ENCODE measurements at regions not wholly inside any gene's neighbourhood (a gene's known extent, or its start where the extent isn't known, plus 50 kb on each side); places are given as distances from the start of the nearest gene placed in this dataset.

DNA sequence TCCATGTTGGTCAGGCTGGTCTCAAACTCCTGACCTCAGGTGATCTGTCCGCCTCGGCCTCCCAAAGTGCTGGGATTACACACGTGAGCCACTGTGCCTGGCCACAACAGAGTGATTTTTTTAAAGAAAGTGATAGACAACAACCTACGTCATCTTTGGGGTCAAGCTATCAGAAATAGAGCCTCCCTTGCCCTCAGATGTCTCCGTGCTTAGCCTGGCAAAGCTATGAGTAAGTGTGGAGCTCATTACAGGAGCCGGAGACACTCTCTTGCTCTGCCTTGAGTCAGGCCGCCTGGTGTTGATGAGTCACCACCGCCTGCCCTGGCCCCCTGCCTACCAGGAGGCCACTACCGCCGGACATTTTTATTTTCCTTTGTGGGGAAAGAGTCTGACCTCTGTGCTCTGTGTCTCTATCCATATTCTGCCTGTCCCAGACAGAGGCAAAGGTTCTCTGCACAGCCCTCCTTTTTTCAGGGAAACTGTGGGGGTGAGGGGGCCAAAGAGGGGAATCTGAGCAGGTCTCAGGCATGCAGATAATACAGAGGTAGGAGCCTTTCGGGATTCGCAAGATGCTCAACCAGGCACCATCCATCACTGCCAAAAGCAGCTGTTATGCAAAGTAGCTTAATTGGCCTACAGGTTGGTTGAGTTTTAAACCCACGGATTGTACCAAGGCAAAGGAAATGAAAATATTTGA, 123.7 kb upstream of the CPEB4 start:
- peak; percentile 94 for DNase-seq (ENCODE audit: low spot score)

DNA sequence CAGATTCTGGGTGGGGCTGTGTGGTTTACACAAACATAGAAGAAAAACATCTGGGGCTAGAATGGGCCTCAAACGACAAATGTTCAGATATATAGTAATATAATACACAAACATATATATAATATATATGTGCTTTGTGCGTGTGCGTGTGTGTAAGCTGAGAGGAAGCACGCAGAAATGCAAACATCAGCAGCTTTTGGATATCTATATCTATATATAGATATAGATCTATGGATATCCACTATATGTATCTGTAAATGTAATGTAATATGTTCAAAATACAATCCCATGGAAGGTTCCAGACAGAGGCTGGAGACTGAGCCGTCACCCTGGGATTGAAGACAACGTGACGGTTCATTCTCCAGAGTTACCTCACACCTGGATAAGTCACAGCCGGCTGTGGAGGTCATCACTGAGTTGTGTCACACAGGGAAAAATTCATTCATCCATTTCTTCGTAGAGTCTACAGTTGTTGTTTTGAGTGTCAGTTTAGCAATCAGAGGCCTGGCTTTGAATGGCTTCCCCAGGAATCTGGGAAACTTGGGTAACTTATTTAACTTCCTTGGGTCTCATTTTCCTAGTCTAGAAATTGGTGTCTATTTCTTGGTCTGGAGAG, 123.0 kb upstream of the CPEB4 start:
- DNase-seq (ENCODE audit: low spot score): no peak

DNA sequence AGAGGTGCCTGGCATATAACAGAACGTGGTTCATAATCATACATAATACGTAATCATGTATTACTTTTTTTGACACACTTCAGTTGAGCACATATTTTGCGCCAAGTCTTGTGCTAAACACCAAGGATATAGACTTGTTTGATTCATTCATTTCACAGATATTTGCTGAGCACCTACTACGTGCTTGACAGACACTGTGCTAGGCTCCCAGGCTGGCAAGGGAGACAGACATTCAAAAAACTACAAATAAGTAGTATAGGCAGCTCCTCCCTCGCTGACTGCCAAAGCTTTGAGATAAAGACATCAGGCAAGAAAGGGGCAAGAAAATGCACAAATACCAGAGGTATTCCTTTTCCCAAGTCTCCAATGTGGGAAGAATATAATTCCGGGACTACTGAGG, 122.5 kb upstream of the CPEB4 start:
- DNase-seq (ENCODE audit: low spot score): no peak

DNA sequence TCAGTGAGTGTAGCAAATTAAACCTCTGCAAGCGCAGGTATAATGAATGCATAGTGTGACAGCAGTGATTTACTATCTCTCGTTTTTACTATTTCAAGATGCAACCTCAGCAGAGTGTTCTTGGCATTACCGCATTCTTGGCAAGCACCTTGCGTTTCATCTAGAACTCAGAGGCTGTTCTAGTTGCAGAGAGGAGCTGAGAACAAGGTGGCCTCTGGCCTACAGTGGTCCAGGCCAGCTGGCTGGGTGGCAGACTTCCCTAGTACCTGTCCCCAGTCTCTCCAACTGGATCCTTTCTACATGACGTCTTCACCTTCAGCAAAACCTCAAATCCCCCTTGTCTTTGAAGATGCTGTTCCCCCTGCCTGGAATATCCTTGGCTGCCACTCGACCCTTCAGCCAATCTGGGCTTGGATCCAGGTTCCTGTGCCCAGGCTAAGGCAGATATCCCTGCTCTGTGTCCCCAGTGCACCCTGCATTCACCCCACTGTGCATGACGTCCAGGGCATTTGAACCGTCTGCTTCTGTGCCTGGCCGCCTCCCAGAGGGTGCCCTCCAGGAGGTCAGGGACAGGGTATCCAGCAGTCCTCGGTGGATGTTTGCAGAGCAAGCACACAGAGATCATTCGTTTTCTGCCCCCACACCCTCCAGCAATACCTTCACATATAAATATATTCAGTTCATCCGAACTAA, 120.4 kb upstream of the CPEB4 start:
- no peak for DNase-seq (ENCODE audit: low spot score)

DNA sequence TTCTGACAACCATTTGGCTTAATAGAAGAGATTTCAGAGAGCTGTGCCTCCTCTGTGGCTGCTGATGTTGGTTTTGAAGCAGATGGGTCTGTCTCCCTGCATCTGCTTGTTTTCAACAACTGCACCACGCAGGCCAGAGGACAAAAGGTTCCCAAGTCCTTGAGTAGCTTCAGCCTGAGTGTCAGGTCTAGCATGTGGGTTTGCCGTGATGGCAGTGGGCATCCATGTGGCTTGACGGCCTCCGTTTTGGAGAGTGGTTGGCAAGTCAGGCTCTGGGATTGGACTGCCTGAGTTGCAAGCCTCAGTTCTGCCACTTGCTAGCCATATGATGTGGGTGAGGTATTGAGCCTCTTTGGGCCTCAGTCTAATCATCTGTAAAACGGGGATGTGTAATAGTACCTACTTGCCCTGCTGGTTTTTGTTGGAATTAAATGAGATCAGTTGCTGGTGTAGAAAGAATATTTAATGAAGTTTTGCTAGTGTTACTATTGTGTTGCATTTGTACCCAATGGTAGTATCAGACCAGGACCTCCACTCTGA, 119.8 kb upstream of the CPEB4 start:
- no peak for DNase-seq (ENCODE audit: low spot score)

DNA sequence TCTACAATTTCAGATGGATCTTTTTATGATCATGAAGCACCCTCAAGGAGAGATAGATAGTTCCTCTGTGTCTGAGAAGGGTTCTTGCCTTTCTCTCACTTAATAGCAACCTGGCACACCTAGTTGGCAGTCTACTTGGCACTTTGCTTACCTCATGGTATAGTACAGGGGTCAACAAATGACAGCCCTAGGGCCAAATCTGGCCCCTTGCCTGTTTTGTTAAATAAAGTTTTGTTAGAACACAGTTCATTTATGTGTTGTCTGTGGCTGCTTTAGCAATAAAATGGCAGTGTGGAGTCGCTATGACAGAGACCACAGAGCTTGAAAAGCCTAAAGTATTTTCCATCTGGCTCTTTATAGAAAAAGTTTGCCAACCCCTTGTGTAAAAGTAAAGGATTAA, 119.3 kb upstream of the CPEB4 start:
- no peak for DNase-seq (ENCODE audit: low spot score)

DNA sequence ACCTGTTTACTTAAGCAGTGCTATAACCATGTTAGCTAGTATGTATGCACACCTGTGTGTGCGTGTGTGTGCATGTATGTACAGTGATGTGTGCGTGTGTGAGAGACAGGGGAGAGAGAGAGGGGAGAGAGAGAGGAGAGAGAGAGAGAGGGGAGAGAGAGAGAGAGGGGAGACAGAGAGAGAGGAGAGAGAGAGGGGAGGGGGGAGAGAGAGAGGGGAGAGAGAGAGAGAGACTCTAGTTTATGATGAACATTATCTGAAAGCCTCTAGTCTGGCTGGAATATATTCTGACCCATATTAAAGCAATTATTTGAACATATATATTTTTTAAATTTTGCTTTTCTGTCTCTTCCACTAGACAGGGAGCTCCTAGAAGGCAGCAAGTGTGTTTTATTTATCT, 117.5 kb upstream of the CPEB4 start:
- no peak for DNase-seq (ENCODE audit: low spot score)

DNA sequence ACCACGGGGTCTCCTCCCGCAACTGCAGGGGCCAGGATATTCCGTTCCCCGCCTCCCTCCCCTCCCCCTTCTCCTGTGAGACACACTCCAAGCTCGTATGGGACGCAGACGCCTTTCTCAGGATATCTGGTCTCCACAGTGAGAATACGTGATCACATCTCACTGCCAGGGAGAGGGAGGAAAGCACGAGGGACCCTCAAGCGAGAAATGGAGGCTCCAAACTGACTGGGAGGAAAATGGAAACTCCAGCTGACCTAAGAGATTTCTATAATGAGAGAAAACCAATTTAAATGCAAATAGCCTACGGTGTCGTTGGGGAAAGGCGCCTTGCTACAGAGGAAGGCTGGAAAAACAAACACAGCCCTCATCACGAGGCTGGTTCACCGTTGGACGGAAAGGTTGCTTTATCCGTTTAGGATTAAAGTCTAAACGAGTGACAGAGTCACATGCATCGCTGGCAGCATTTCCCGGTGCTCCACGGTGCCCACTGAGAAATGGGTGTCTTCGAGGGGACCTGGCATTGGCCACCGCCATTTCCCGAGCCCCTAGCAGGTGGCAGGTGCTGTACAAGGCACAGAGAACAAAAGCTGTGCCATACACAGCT, 116.9 kb upstream of the CPEB4 start:
- DNase-seq (ENCODE audit: low spot score): no peak

DNA sequence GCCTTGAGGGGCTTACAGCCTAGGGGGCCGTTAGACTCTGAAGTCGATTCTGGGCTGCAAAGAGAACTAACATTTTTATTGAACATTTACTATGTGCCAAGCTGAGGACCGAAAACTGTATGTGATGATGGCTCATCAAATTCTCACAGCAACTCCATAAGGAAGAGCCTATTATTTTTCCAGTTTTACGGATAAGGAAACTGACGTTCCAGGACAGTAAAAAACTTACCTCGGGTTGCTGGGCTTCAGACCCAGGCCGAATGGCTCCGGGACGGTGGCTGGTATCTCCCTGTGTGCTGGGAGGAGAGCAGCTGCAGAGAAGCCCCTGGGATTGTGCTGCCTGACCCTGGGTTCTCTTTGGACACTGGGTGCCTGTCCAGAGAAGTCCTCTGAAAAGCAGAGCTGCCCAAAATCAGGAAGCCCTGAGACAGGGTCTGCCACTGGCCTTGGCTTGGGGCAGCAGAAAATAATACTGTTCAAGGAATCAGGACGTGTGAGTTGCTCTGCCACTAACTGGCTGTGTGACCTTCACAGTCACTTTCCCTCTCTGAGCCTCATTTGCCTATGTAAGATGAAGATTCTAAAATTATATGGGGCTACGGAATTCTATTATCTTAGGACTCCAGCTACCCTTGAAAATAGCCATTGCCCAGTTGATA, 116.3 kb upstream of the CPEB4 start:
- no peak for DNase-seq (ENCODE audit: low spot score)

DNA sequence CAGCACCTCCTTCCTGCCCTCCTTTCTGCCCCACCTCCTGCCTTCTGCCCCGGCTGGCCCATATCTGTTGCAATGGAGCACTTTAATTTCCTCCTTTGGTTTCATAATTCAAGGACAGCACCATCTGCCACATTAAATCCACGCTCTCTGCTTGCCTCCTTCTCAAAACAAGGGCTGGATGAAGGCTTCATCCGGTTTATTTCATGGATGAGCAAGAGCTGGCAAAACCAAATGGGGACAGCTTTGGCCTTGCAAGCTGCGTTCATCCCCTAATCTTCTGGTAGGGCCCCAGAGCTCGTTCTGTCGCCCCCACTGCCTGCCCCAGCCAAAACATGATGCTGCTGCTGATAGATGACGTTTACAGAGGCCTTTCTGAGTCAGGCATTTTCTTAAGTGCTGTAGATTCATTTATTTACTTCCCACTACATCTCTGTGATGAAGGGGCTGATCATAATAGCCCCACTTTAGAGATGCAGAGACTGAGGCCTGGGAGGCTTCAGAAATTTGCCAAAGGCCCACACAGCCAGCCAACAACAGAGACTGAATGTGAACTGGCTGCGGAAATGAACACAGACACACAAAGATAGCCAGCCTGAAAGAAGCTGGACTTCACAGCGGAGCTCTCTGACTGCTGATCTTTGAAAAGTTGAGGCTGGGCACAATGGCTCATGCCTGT, 115.6 kb upstream of the CPEB4 start:
- DNase-seq (ENCODE audit: low spot score): no peak

DNA sequence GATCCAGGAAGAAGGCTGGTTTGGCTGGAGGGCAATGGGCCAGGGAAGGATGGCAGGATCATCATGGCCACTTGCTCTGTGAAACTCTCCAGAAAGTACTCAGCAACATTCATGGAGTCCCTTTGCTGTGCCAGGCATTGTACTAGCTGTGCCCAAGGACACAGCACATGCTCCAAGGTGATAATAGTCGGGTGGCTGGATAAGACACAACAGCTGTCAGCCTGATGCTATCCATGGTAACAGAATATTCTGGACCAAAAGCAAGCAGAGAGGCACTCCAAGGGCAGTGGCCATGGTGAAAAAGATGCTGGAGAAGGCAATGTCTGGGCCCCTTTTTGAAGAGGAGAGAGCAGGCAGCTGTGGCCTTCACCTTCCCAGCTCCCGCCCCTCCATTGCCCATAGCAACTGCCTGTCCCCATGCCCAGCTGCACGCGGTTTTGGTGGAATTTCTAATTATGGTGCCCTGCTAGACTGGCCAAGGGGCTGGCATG, 113.8 kb upstream of the CPEB4 start:
- no peak for DNase-seq (ENCODE audit: low spot score)

DNA sequence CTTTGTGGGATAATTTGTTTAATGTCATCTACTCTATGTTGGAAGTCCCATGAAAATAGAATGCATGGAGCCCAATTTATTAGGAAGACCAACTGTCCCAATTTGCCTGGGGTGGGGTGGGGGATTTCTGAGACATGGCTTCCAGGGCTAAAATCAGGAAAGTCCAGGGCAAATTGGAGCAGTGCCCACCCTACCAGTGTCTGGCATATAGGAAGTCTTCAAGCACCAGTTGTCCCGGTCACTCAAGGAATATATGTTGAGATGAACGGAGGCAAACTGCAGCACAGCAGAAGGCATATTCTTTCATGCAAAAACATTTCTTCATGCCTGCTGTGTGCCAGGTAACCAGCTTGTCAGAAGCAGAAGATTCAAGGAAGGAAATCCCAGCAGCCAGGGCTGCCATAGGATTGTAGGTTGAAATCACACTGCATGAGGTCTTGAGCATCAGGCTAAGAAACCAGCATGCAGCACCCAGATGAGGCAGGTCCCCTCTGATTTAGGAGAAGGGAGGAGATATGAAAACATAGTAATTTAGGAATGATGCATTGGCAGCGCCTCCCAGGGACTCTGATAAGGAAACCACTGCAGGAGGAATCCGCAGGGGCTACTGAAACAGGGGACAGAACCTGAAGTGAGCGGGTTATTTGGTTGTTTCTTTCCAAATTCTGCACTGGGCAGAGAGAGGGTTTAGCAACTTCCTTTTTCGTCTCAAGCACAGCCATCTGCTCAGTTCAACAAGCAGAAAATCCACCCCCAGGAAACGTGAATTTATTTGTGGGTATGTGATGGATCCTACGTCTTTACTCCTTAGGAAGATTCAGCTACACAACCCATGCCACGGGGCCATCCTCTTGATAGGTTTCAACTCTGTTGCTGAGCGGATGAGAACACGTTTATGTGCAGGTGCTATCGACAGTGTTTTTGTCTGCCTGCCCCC, 112.6 kb upstream of the CPEB4 start:
- no peak for DNase-seq (ENCODE audit: low spot score)

DNA sequence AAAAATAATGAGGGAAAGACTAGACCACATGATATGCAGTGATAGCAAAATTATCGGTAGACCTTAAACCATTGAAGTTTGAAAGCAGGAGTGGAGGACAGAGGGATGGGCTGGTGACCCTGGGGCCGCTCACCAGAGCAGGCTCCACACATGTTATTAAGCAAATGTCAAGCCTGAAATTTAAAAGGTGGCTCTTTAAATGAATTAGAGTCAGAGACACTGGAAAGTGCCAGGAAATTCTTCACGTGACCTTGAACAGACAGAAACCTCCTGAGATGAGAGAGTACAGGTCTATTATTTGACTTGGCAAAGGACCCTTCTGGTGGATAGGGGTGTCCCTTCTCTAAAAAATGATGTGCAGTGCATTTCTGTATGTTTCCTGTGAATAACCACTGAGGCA, 111.0 kb upstream of the CPEB4 start:
- DNase-seq (ENCODE audit: low spot score): no peak

DNA sequence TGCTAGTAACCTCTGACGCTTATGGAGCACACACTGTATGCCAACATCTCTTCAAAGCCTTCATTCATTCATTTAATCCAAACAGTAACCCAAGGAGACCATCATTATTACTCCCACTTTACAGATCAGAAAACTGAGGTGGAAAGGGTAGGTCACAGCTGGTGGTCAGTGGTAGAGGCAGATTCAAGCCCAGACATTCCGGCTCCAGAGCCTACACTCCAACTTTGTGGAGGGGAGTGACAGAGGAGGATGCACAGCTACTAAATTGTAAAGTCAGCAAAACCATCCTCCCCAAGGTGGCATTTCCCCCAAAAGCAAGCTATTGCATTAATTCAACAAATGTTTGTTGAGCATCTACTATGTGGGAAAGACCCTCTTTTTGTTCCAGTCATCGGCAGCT, 110.5 kb upstream of the CPEB4 start:
- DNase-seq (ENCODE audit: low spot score): no peak

DNA sequence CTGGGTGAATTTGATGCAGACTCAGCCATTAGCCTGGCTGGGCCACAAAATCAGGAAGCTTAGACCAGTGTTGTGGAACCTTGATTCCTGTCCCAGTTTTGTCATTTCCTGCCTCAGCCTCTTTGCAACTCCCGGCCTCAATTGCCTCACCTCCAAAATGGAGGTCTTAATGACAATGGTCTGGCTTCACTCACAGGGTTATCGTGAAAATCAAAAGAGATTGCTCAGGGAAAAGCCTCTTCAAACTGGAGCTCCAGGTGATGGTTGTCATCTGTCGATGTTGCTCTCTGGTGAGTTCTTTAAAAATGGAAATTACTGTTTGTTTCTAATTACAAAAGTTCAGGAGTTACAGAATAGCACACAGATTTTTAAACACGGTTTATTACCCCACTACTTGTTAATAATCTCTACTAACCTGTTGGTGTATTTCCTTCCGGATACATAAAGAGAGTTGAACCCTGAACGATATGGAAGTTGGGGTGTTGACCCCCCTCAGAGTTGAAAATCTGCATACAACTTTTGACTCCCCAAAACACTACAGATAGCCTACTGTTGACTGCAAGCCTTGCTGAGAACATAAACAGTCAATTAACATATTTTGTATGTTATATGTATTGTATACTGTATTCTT, 109.9 kb upstream of the CPEB4 start:
- no peak for DNase-seq (ENCODE audit: low spot score)

DNA sequence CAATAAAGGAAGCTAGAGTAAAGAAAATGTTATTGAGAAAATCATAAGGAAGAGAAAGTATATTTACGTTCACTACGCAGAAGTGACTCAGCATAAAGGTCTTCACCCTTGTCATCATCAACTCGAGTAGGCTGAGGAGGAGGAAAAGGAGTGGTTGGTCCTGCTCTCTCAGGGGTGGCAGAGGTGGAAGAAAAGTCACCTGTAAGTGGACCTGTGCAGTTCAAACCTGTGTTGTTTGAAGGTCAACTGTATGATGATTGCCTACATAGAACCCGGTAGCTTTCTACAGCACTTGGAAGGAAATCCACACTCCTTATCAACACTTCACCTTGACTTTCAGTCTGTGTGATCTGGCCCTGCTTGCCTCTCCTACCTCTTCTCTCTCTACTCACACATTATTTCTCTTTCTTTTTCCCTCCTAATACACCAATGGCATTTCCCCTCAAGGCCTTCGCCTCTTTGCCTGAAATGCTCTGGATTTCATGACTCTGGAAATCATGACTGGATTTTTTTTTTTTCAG, 109.3 kb upstream of the CPEB4 start:
- DNase-seq (ENCODE audit: low spot score): no peak

DNA sequence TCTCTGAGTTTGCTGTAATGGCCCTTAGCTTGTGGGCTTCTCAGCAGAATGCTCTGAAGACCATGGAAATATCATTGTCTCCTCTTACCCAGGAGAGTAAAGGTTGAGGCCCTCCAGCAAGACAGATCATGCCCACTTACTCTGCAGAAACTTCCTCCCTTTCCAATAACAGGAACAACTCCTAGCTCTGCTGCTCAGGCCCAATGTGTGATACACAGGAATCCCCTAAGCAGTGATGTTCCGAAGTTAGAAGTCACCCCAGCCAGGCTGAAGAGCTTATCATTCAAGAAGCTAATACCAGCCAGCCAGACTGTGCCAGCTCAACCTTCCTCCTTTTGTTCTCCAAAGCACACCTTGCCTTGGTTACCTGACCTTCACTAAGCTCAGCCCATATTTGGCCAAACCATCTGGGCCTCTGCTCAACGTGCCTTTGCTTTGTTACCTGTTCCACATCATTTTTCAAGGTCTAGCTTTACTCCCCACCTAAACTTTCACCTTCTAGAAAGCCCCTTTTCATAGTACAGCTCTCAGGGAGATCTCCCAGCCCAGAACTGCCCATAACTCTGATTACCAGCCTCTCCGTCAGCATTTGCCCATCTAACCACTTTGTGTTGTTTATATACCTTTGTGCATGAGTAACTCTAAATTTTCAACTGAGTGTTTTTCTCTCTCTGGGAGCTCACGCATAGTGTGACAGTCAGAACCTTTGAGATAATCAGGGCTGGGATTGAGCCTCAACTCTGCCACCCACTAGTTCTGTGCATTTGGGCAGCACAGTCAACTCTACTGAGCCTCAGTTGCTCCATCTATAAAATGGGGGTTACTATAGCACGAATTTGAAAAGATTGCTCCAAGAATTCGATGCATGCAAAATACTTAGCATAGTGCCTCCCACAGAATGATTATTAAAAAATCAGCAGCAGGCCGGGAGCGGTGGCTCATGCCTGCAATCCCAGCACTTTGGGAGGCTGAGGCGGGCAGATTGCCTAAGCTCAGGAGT, 107.6 kb upstream of the CPEB4 start:
- DNase-seq (ENCODE audit: low spot score): no peak

DNA sequence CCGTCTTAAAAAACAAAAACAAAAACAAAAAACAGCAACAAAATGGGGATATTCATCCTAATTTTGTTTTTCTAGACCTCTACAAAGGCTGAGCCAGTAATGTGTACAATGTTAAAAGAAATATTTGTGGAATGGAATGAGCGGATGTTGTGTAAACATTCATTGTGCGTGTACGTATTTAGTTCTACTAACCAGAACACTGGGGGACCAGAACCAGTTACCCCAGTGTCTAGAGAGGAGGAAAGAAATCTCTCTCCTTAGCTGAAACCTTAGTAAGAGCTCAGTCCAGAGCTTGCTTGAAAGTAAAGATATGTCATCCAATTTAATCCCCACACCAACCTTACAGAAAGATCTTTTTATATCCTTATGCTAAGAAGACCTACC, 106.7 kb upstream of the CPEB4 start:
- peak; percentile 9 for DNase-seq (ENCODE audit: low spot score)
